MCF 10A (cell line): ENCODE measurements at regions not wholly inside any gene's neighbourhood (a gene's known extent, or its start where the extent isn't known, plus 50 kb on each side); places are given as distances from the start of the nearest gene placed in this dataset.

Experiments
- BruUV-seq: library from RNA; stranded (reverse); fragments of 400-500 nt; replicated peaks from 2 replicates; lab custom pipeline; 2021; lab: Mats Ljungman, UMichigan
- CTCF ChIA-PET: fragments of 300-600 bp; sonication (Branson Sonifier 250); formaldehyde crosslinking; extraction: SDS; loops from one replicate; lab custom pipeline; 2021; ENCODE audit warnings: antibody characterized with exemption, inconsistent platforms; lab: Yijun Ruan, JAX
- POLR2A ChIA-PET: fragments of 300-600, 350-650 bp; sonication (Branson Sonifier 250); formaldehyde crosslinking; extraction: SDS; loops from one replicate; lab custom pipeline; 2020; ENCODE audit warnings: antibody characterized with exemption, inconsistent platforms; lab: Yijun Ruan, JAX
- DNase-seq: peaks from one replicate; pipeline ENCODE4 v3.0.0-alpha.2; 2018; ENCODE audit not compliant: unreplicated experiment
- H3K27ac Mint-ChIP-seq: one replicate; pipeline ENCODE4 v1.8.0; 2022; ENCODE audit warnings: mild to moderate bottlenecking, low read depth, mixed read lengths; ENCODE audit not compliant: unreplicated experiment
- H3K27me3 Mint-ChIP-seq: one replicate; pipeline ENCODE4 v1.8.0; 2022; ENCODE audit warnings: mixed read lengths; ENCODE audit not compliant: insufficient read depth, unreplicated experiment
- H3K36me3 Mint-ChIP-seq: one replicate; pipeline ENCODE4 v1.8.0; 2022; ENCODE audit warnings: mild to moderate bottlenecking, moderate library complexity, mixed read lengths; ENCODE audit not compliant: insufficient read depth, unreplicated experiment
- H3K4me1 Mint-ChIP-seq: one replicate; pipeline ENCODE4 v1.8.0; 2022; ENCODE audit warnings: mixed read lengths; ENCODE audit not compliant: insufficient read depth, unreplicated experiment
- H3K4me3 Mint-ChIP-seq: one replicate; pipeline ENCODE4 v1.8.0; 2022; ENCODE audit warnings: mild to moderate bottlenecking, moderate library complexity, mixed read lengths; ENCODE audit not compliant: unreplicated experiment
- H3K9me3 Mint-ChIP-seq: one replicate; pipeline ENCODE4 v1.8.0; 2022; ENCODE audit warnings: mixed read lengths; ENCODE audit not compliant: unreplicated experiment
- CTCF ChIP-seq: fragments of 200-600 bp; IDR thresholded peaks from one replicate; pipeline ENCODE4 v1.8.0; 2022; ENCODE audit warnings: antibody characterized with exemption, mild to moderate bottlenecking; ENCODE audit not compliant: unreplicated experiment
- intact Hi-C: fragments of 100-400 bp; cut with micrococcal nuclease; formaldehyde crosslinking; loops from 2 replicates; pipeline ENCODE4 v1.14.1; 2022

GRCh38 chr10:121048749-121049148 lies 197.6 kb downstream of the WDR11 start:
- CTCF ChIA-PET, result no interaction called here
- BruUV-seq, result no TSS peak
- no peak for DNase-seq
- Mint-ChIP-seq H3K9me3 (no peaks in the 10 kb centered on the region), H3K36me3 (no peaks in the 10 kb centered on the region), H3K4me1 (no peaks in the 10 kb centered on the region), H3K27ac (no peak overlapping the region), H3K27me3 (no peaks in the 10 kb centered on the region), H3K4me3 (no peak overlapping the region)
- POLR2A ChIA-PET, result interaction anchor here (0.5 kb wide), 1 partner anchor 21 kb away, joined by 3 read pairs; no protein-coding TSS in a partner anchor
- no peak for TF ChIP-seq CTCF
- intact Hi-C loops, result no loop called here

GRCh38 chr10:121049489-121049888 lies 198.3 kb downstream of the WDR11 start:
- CTCF ChIA-PET, result no interaction called here

GRCh38 chr10:121049923-121050322 lies 198.8 kb downstream of the WDR11 start:
- intact Hi-C loops, result no loop called here
- no TSS peak for BruUV-seq
- TF ChIP-seq CTCF, result no peak
- no peaks in the 10 kb centered on the region for H3K4me1 Mint-ChIP-seq
- DNase-seq, result no peak
- no peak overlapping the region for H3K4me3 Mint-ChIP-seq
- H3K27ac Mint-ChIP-seq, result no peak overlapping the region
- no peaks in the 10 kb centered on the region for H3K9me3 Mint-ChIP-seq
- H3K36me3 Mint-ChIP-seq, result no peaks in the 10 kb centered on the region
- CTCF ChIA-PET, result no interaction called here
- H3K27me3 Mint-ChIP-seq, result no peaks in the 10 kb centered on the region
- POLR2A ChIA-PET, result no interaction called here

More at GRCh38 chr10:121049489-121049888, 198.3 kb downstream of the WDR11 start:
- Mint-ChIP-seq H3K36me3 (no peaks in the 10 kb centered on the region), H3K4me3 (no peak overlapping the region), H3K27me3 (no peaks in the 10 kb centered on the region), H3K27ac (no peak overlapping the region), H3K9me3 (no peaks in the 10 kb centered on the region), H3K4me1 (no peaks in the 10 kb centered on the region)
- no peak for DNase-seq
- POLR2A ChIA-PET, result no interaction called here
- no peak for TF ChIP-seq CTCF
- intact Hi-C loops, result no loop called here
- BruUV-seq, result no TSS peak

GRCh38 chr10:121051171-121051570 lies 200.0 kb downstream of the WDR11 start:
- no peak for DNase-seq
- BruUV-seq, result no TSS peak
- H3K27me3 Mint-ChIP-seq, result no peaks in the 10 kb centered on the region

More at GRCh38 chr10:121051171-121051570, 200.0 kb downstream of the WDR11 start:
- intact Hi-C loops, result no loop called here
- Mint-ChIP-seq H3K9me3 (no peaks in the 10 kb centered on the region), H3K4me1 (no peaks in the 10 kb centered on the region), H3K4me3 (no peak overlapping the region), H3K27ac (no peak overlapping the region), H3K36me3 (no peaks in the 10 kb centered on the region)
- CTCF ChIA-PET, result interaction anchor here (0.6 kb wide), 1 partner anchor 68 kb away, joined by 3 read pairs; no protein-coding TSS in a partner anchor
- TF ChIP-seq CTCF, result no peak
- POLR2A ChIA-PET, result interaction anchor here (1.2 kb wide), 1 partner anchor 11 kb away, joined by 4 read pairs; no protein-coding TSS in a partner anchor
